Astrocyte of the spinal cord (primary cell): ENCODE measurements at regions not wholly inside any gene's neighbourhood (a gene's known extent, or its start where the extent isn't known, plus 50 kb on each side); places are given as distances from the start of the nearest gene placed in this dataset.

Experiments used
- DNase-seq: peaks from one replicate; pipeline ENCODE4 v3.0.0; 2011; ENCODE audit warnings: low read depth, low spot score
- H3K4me3 ChIP-seq: 2 replicates; pipeline ENCODE4 v1.5.1; 2011; ENCODE audit warnings: low read depth, mild to moderate bottlenecking, low read length, moderate library complexity
- CTCF ChIP-seq: IDR thresholded peaks from 2 replicates; pipeline ENCODE4 v1.5.1; 2012; ENCODE audit warnings: low read depth, mild to moderate bottlenecking, low read length, inconsistent platforms
- in situ Hi-C: cut with HindIII; loops from 2 replicates; pipeline ENCODE4 v1.10.0; 2017; ENCODE audit warnings: low sequenced_read_pairs

- in situ Hi-C loops, result no loop called here
- TF ChIP-seq CTCF, result no peak
- no peak for DNase-seq
- H3K4me3 ChIP-seq, result no peak overlapping the region
These were observed 55.5 kb downstream of the DRD1 start for GRCh38 chr5:175388531-175388930.

- in situ Hi-C loops, result no loop called here
- no peak overlapping the region for H3K4me3 ChIP-seq
- TF ChIP-seq CTCF, result no peak
- DNase-seq, result no peak
These were observed 56.8 kb downstream of the DRD1 start for GRCh38 chr5:175387144-175387543.

- in situ Hi-C loops, result no loop called here
- no peak for DNase-seq
- no peak for TF ChIP-seq CTCF
- H3K4me3 ChIP-seq, result no peak overlapping the region
These were observed 57.5 kb downstream of the DRD1 start for GRCh38 chr5:175386526-175386925.

GRCh38 chr5:175385691-175386362 is 58.2 kb downstream of the DRD1 start:
- no peak overlapping the region for H3K4me3 ChIP-seq
- in situ Hi-C loops, result no loop called here
- DNase-seq, result peak; percentile 87
- no peak for TF ChIP-seq CTCF

- TF ChIP-seq CTCF, result no peak
These were observed 59.0 kb downstream of the DRD1 start for GRCh38 chr5:175384724-175385552.

GRCh38 chr5:175383350-175383749 is 60.6 kb downstream of the DRD1 start:
- in situ Hi-C loops, result no loop called here
- TF ChIP-seq CTCF, result peak; percentile 15
- no peak overlapping the region for H3K4me3 ChIP-seq
- peak; percentile 73 for DNase-seq

More at GRCh38 chr5:175384724-175385552, 59.0 kb downstream of the DRD1 start:
- no peak overlapping the region for H3K4me3 ChIP-seq
- DNase-seq, result peak; percentile 19
- in situ Hi-C loops, result no loop called here
